ENCODE measurements at regions not wholly inside any gene's neighbourhood (a gene's known extent, or its start where the extent isn't known, plus 50 kb on each side); places are given as distances from the start of the nearest gene placed in this dataset.
"Not testable (repeated sequence)": the region's sequence is repeated elsewhere in the genome, so short reads cannot be mapped to it uniquely, and the experiment has no call there.

- H3K27me3 ChIP-seq (ENCODE audit: control insufficient read depth, insufficient read depth, low read length); DNase-seq (ENCODE audit: low read depth, low spot score); H3K36me3 ChIP-seq (ENCODE audit: control insufficient read depth, insufficient read depth, low read length); H3K4me1 ChIP-seq (ENCODE audit: control insufficient read depth, insufficient read depth, low read length); H3K27ac ChIP-seq (ENCODE audit: low read length); H3K4me3 ChIP-seq (ENCODE audit: low read length); H3K9me3 ChIP-seq (ENCODE audit: control insufficient read depth, insufficient read depth, low read length): not testable (repeated sequence)
- no CpG with 5 or more reads among the region's 9 CpGs for WGBS (ENCODE audit: insufficient coverage, insufficient read length)
Measured at GRCh38 chr9:67423049-67423728, 430.8 kb upstream of the SPATA31A3 start.

- not testable (repeated sequence) for H3K4me1 ChIP-seq (ENCODE audit: control insufficient read depth, insufficient read depth, low read length); DNase-seq (ENCODE audit: low read depth, low spot score); H3K27ac ChIP-seq (ENCODE audit: low read length); H3K36me3 ChIP-seq (ENCODE audit: control insufficient read depth, insufficient read depth, low read length); H3K27me3 ChIP-seq (ENCODE audit: control insufficient read depth, insufficient read depth, low read length); H3K4me3 ChIP-seq (ENCODE audit: low read length); H3K9me3 ChIP-seq (ENCODE audit: control insufficient read depth, insufficient read depth, low read length)
- WGBS (ENCODE audit: insufficient coverage, insufficient read length): no CpG with 5 or more reads among the region's 4 CpGs
Measured at GRCh38 chr9:67418496-67419079, 426.2 kb upstream of the SPATA31A3 start.

GRCh38 chr9:67417341-67417983 lies 425.1 kb upstream of the SPATA31A3 start:
- not testable (repeated sequence) for H3K36me3 ChIP-seq (ENCODE audit: control insufficient read depth, insufficient read depth, low read length); H3K4me1 ChIP-seq (ENCODE audit: control insufficient read depth, insufficient read depth, low read length); H3K27me3 ChIP-seq (ENCODE audit: control insufficient read depth, insufficient read depth, low read length); H3K27ac ChIP-seq (ENCODE audit: low read length); H3K9me3 ChIP-seq (ENCODE audit: control insufficient read depth, insufficient read depth, low read length); DNase-seq (ENCODE audit: low read depth, low spot score); H3K4me3 ChIP-seq (ENCODE audit: low read length)
- WGBS (ENCODE audit: insufficient coverage, insufficient read length): no CpG with 5 or more reads among the region's 7 CpGs

GRCh38 chr9:67416639-67417038 lies 424.3 kb upstream of the SPATA31A3 start:
- not testable (repeated sequence) for H3K4me1 ChIP-seq (ENCODE audit: control insufficient read depth, insufficient read depth, low read length); H3K27me3 ChIP-seq (ENCODE audit: control insufficient read depth, insufficient read depth, low read length); H3K36me3 ChIP-seq (ENCODE audit: control insufficient read depth, insufficient read depth, low read length); H3K9me3 ChIP-seq (ENCODE audit: control insufficient read depth, insufficient read depth, low read length); H3K27ac ChIP-seq (ENCODE audit: low read length); H3K4me3 ChIP-seq (ENCODE audit: low read length); DNase-seq (ENCODE audit: low read depth, low spot score)
- WGBS (ENCODE audit: insufficient coverage, insufficient read length): no CpG with 5 or more reads among the region's 6 CpGs

- not testable (repeated sequence) for H3K27me3 ChIP-seq (ENCODE audit: control insufficient read depth, insufficient read depth, low read length); H3K4me1 ChIP-seq (ENCODE audit: control insufficient read depth, insufficient read depth, low read length); H3K9me3 ChIP-seq (ENCODE audit: control insufficient read depth, insufficient read depth, low read length); H3K27ac ChIP-seq (ENCODE audit: low read length); H3K4me3 ChIP-seq (ENCODE audit: low read length); DNase-seq (ENCODE audit: low read depth, low spot score); H3K36me3 ChIP-seq (ENCODE audit: control insufficient read depth, insufficient read depth, low read length)
- no CpG with 5 or more reads among the region's 7 CpGs for WGBS (ENCODE audit: insufficient coverage, insufficient read length)
Measured at GRCh38 chr9:67410606-67411220, 418.4 kb upstream of the SPATA31A3 start.

GRCh38 chr9:67403739-67404138 lies 411.4 kb upstream of the SPATA31A3 start:
- no CpG with 5 or more reads among the region's 4 CpGs for WGBS (ENCODE audit: insufficient coverage, insufficient read length)
- not testable (repeated sequence) for H3K27me3 ChIP-seq (ENCODE audit: control insufficient read depth, insufficient read depth, low read length); H3K36me3 ChIP-seq (ENCODE audit: control insufficient read depth, insufficient read depth, low read length); H3K27ac ChIP-seq (ENCODE audit: low read length); DNase-seq (ENCODE audit: low read depth, low spot score); H3K4me1 ChIP-seq (ENCODE audit: control insufficient read depth, insufficient read depth, low read length); H3K9me3 ChIP-seq (ENCODE audit: control insufficient read depth, insufficient read depth, low read length); H3K4me3 ChIP-seq (ENCODE audit: low read length)

- not testable (repeated sequence) for H3K27me3 ChIP-seq (ENCODE audit: control insufficient read depth, insufficient read depth, low read length); H3K4me1 ChIP-seq (ENCODE audit: control insufficient read depth, insufficient read depth, low read length); H3K9me3 ChIP-seq (ENCODE audit: control insufficient read depth, insufficient read depth, low read length); H3K36me3 ChIP-seq (ENCODE audit: control insufficient read depth, insufficient read depth, low read length); DNase-seq (ENCODE audit: low read depth, low spot score); H3K27ac ChIP-seq (ENCODE audit: low read length); H3K4me3 ChIP-seq (ENCODE audit: low read length)
- WGBS (ENCODE audit: insufficient coverage, insufficient read length): no CpG with 5 or more reads among the region's 2 CpGs
Measured at GRCh38 chr9:67397731-67398130, 405.4 kb upstream of the SPATA31A3 start.

GRCh38 chr9:67394782-67395181 lies 402.4 kb upstream of the SPATA31A3 start:
- not testable (repeated sequence) for H3K4me3 ChIP-seq (ENCODE audit: low read length); DNase-seq (ENCODE audit: low read depth, low spot score); H3K27ac ChIP-seq (ENCODE audit: low read length); H3K27me3 ChIP-seq (ENCODE audit: control insufficient read depth, insufficient read depth, low read length); H3K36me3 ChIP-seq (ENCODE audit: control insufficient read depth, insufficient read depth, low read length); H3K9me3 ChIP-seq (ENCODE audit: control insufficient read depth, insufficient read depth, low read length); H3K4me1 ChIP-seq (ENCODE audit: control insufficient read depth, insufficient read depth, low read length)
- no CpG with 5 or more reads among the region's 5 CpGs for WGBS (ENCODE audit: insufficient coverage, insufficient read length)

- not testable (repeated sequence) for H3K4me1 ChIP-seq (ENCODE audit: control insufficient read depth, insufficient read depth, low read length); H3K27ac ChIP-seq (ENCODE audit: low read length); H3K27me3 ChIP-seq (ENCODE audit: control insufficient read depth, insufficient read depth, low read length); H3K9me3 ChIP-seq (ENCODE audit: control insufficient read depth, insufficient read depth, low read length); H3K4me3 ChIP-seq (ENCODE audit: low read length); DNase-seq (ENCODE audit: low read depth, low spot score); H3K36me3 ChIP-seq (ENCODE audit: control insufficient read depth, insufficient read depth, low read length)
- WGBS (ENCODE audit: insufficient coverage, insufficient read length): no CpG with 5 or more reads among the region's 4 CpGs
Measured at GRCh38 chr9:67394038-67394437, 401.7 kb upstream of the SPATA31A3 start.

- DNase-seq (ENCODE audit: low read depth, low spot score); H3K4me1 ChIP-seq (ENCODE audit: control insufficient read depth, insufficient read depth, low read length); H3K27me3 ChIP-seq (ENCODE audit: control insufficient read depth, insufficient read depth, low read length); H3K36me3 ChIP-seq (ENCODE audit: control insufficient read depth, insufficient read depth, low read length); H3K27ac ChIP-seq (ENCODE audit: low read length); H3K9me3 ChIP-seq (ENCODE audit: control insufficient read depth, insufficient read depth, low read length); H3K4me3 ChIP-seq (ENCODE audit: low read length): not testable (repeated sequence)
- WGBS (ENCODE audit: insufficient coverage, insufficient read length): no CpG with 5 or more reads among the region's 2 CpGs
Measured at GRCh38 chr9:67369664-67370063, 377.3 kb upstream of the SPATA31A3 start.

Measured in iPS DF 6.9 (cell line).